GM19397 (cell line): ENCODE measurements at regions not wholly inside any gene's neighbourhood (a gene's known extent, or its start where the extent isn't known, plus 50 kb on each side); places are given as distances from the start of the nearest gene placed in this dataset.
A peak's percentile ranks its signal among the peaks of the same experiment; 100 is the strongest.
"Not testable (repeated sequence)": the region's sequence is repeated elsewhere in the genome, so short reads cannot be mapped to it uniquely, and the experiment has no call there.

ENCODE experiments used
- ATAC-seq: cut with Tn5 transposase; IDR thresholded peaks from one replicate; pipeline ENCODE4 v1.9.1; 2021; ENCODE audit warnings: mild to moderate bottlenecking, moderate library complexity; ENCODE audit not compliant: unreplicated experiment

DNA sequence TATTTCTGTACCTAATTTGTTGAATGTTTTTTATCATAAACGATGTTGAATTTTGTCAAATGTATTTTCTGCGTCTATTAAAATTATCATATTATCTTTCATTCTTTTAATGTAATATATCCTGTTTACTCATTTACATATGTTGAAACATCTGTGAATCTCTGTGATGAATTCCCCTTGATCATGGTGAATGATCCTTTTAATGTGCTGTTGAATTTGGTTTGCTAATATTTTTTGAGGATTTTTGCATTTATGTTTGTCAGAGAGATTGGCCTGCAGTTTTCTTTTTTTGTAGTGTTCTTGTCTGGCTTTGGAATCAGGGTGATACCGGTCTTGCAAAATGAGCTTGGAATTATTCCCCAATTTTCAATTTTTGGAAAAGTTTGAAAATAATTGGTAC is 569.3 kb upstream of the CCDC179 start:
- ATAC-seq = no peak

DNA sequence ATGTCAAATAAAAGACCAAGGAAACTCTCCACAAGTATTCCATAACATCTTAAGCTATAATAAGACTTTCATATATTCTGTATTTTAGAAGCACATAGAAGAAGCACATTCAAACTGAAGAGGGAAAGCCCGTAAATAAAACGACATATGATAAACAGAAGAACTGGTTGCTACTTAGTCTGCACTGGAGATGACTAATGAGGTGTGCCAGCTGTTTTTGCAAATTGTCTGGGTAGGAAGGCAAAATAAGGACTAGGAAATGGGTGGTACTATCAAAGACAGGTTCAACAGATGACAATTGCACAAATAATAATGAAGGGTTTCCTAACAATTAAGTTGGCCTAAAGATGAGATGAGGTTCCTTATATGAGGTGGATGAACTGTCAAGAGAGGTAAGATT is 593.2 kb upstream of the CCDC179 start:
- ATAC-seq = no peak

DNA sequence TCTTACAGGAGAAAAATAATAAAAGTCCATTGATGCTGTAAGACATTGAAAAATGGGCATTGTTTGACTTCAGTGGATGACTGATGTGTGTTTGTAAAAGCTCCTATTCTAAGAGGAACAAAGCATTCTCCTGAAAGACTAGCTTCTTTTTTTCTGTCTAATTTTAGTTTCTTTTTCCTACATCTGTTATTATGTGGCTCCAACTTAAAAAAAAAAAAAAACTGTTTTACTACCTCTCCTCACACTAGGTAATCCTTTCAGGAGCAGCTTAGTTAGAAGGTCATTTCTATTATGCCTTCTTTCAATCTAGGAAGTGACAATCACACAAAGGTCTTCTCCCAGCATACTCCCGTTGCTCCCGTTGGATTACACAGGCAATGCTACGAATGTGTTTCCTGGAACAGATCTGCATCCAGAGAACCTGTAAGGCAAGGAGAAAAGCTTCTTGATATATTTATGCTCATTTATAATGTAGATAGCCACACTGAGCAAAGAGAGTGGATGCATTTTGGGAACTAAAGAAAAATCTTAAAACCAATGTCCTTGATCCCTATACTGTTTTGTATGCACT is 595.1 kb upstream of the CCDC179 start:
- ATAC-seq = no peak

DNA sequence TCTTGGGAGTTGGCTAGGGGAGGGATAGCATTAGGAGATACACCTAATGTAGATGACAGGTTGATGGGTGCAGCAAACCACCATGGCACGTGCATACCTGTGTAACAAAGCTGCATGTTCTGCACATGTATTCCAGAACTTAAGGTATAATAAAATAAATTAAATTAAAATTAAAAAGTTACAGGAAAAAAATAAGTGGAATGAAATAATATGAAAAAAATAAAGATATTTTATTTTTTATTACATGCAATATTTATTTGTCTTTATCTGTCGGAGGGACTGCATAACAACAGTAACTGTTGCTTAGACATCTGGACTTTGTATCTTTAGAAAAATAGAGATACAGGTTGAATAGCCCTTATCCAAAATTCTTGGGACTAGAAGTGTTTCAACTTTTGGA is 597.4 kb upstream of the CCDC179 start:
- ATAC-seq = no peak

DNA sequence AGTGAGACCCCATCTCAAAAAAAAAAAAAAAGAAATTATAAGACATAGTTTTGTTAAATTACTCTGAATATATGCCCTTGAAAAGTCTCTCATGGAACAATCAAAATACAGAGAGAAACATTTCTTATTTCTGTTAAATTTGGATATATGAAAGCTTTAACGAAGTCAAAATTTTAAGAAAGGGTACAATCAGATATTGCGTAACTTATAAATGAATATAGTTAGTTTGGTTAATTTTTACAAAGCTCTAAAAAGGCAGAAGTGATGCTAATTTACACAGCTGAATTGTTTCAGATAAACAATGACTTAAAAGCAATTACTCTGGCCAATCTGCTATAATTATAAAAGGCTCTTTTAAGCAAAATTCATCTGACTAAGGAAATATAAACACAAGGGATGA is 611.6 kb upstream of the CCDC179 start:
- ATAC-seq = no peak

DNA sequence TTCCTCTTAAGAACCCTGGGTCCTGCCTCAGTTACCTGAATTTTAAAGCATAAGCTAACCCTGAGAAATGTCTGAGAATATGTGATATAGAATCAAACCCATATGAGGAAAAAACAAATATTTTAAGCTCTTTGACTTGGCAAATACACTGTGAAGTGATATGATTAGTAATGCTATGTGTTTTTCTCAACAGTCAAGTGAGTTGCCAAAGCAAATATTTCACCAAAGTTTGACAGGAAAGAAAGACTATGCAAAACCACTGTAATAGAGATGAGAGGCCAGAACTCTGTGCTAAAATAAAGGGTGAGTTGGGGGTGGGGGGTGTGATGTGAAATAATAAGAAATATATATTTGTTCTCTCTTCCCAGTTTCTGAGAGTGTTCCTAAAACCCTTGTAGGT is 613.5 kb upstream of the CCDC179 start:
- ATAC-seq = no peak

DNA sequence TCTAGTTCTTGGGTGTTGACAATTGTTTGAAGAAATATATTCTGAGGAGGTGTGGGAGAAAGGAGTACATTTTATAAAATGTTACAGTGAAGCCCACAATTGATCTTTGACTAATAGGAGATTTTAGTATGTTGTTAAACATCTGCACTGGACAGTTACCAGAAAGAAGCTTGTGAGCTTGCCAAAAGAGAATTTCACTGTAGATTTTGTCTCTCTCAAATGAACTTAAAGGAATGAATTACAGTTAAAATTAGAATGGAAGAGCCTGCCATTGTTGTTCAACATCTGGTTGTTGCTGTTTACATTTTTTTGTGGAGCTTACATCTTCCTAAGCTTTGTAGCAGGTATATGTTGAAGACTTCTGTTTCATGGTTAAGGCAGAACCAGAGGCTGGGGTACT is 620.5 kb upstream of the CCDC179 start:
- ATAC-seq = no peak

DNA sequence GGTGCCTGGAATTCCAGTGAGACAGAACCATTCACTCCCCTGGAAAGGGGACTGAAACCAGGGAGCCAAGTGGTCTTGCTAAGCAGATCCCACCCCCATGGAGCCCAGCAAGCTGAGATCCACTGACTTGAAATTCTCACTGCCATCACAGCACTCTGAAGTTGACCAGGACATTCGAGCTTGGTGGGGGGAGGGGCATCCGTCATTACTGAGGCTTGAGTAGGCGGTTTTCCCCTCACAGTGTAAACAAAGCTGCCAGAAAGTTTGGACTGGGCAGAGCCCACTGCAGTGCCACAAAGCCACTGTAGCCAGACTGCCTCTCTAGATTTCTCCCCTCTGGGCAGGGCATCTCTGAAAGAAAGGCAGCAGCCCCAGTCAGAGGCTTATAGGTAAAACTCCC is 623.9 kb upstream of the CCDC179 start:
- not testable (repeated sequence) for ATAC-seq

DNA sequence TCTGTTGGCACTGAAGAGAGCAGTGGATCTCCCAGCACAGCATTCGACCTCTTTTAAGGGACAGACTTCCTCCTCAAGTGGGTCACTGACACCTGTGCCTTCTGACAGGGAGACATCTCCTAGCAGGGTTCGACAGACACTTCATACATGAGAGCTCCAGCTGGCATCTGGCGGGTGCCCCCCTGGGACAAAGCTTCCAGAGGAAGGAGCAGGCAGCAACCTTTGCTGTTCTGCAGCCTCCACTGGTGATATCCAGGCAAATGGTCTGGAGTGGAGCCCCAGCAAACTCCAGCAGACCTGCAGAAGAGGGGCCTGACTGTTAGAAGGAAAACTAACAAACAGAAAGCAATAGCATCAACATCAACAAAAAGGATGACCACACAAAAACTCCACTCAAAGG is 624.3 kb upstream of the CCDC179 start:
- ATAC-seq = not testable (repeated sequence)

DNA sequence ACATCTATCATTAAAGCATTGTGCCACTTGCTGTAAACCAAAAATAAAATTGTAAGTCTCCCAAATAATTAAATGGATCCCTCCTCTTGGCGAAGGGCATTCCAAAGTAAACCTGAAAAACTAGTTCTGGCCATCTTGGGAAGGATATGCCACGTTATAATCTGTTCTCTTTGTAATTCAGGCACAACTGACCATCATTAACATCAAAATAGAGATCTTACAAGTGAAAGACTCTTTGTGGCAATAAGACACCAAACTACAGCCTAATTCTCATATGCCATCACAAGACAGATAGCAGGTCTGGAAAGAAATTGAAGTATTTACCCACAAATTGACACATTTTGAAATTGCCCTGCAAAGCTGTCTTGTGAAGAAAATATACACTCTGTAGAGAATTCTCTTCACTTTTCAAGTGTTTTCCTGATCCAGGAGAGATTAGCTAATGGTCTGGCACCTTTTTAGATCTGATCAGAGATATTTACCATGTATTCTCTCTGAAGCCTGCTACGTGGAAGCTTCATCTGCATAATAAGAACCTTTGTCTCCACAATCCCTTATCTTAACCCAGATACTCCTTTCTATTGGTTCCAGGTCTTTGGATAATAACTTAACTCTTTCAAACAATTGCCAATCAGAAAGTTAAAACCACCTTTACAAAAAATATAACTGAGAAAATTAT is 630.4 kb upstream of the CCDC179 start:
- no peak for ATAC-seq

DNA sequence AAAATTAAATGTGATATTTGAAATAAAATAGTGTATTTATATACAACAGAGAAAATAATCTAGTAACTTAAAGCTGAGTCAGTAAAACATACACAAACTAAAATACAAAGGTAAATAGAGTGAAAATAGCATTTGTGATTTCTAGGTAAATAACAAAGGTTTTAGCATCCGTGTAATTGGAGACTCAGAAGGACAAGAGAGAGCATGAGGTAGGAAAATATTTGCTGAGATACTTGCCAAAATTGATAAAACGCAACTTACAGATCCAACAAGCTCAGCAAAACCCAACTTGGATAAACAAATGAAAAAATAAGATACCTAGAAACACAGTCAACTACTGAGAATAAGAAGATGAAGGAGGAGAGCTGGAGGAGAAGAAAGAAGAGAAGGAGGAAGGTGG is 634.7 kb upstream of the CCDC179 start:
- no peak for ATAC-seq

DNA sequence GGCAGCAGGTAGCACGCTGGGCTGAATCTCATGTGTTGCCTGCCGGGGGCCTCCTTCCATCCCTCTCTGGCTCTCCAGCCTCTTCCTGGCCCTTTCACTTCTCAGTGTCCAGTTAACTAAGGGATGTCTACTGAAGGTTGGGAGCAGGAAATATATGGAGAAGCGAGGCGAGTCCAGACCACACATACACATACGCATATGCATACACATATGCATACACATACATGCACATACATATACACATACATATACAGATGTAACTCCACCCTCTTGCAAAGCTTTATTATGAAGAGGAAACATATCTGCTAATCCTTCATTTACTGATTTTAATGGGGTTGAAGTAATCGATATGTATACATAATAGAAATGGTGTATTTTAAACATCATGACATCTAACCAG is 636.1 kb upstream of the CCDC179 start:
- no peak for ATAC-seq

DNA sequence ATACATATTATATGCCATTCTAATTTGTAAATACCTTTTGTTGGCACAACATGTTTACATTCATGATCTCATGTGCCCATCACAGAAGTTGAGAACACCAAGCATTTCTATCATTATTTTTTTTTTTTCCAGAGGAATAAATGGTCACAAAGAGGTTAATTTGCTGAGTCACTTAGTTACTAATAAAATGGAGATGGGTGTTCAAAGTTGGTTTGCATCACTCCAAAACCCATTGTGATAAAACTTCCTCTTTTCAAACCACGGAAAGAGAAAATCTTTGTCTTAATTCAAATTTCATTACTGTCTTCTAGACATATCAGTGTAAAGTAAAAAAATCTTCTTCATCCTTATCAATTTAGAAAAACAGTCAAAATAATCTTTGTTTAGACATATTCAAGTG is 636.8 kb upstream of the CCDC179 start:
- no peak for ATAC-seq

DNA sequence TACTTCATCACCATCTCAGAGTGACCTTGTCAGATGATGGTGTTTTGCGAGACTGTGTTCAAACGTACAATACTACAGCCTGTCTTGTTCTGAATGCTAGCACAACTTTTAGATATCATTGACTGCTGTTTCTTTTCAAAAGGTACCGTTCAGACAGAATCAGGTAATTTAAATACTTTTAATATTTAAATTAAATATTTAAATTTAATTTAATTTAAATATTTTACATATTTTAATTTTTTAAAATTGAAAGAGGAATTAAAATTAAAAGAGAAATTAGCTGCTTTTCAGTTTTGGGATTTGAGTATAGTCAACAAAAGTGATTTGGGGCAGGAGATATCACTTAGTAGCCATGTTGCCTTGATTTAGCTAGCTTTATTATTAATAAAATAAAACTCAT is 642.1 kb upstream of the CCDC179 start:
- ATAC-seq = no peak

DNA sequence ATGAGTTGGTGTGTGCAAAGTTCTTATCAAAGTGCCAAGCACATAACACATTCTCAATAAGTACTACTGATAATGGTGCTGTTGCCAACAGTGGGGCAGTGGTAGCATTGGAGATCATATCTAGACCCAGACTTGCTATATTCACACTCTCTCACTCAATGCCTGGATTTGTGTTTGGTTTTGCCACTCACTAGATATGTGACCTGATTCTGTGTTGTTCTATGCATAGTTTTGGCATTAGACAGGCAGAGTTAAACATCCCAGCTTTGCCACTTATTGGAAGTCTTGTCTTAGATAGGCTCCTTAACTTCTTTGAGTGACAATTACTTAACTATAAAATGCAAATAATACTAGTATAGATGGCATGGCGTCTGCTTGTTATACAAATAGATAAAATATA is 642.6 kb upstream of the CCDC179 start:
- no peak for ATAC-seq

DNA sequence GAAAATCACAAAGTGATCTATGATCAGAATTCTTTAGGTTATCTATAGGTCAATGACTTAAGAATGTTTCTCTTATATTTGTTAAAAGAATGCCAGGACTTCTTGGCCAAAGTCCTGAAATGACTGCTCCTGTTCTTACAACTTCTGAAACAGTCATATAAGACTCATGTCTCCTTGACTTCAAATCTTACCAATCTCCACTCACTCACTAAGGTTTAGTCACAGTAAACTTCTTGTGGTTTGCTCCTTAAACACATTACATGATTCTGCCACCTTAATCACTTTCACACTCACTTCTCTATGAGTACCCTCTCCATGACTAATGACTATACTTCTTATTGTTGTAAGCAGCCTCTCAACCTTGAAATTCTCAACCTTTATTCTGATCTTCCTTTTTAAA is 648.7 kb upstream of the CCDC179 start:
- no peak for ATAC-seq

DNA sequence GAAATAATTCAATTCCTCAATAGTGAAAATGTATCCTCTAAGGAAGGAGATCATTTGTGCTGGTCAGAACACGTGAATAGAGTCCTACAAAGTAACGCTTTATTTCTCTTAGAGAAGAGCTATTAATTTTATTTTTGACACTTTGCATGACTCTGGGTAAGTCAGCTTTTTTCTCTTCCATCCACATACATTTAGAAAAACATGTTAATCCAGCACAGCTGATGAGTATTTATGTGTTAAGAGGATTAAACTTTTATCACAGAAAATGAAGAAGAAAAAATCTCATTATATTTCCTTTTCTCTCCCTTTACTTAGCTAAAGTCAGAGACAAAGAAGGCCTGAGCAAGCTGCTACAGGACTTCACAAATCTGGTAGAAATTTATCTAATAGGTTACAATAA is 649.5 kb upstream of the CCDC179 start:
- no peak for ATAC-seq

DNA sequence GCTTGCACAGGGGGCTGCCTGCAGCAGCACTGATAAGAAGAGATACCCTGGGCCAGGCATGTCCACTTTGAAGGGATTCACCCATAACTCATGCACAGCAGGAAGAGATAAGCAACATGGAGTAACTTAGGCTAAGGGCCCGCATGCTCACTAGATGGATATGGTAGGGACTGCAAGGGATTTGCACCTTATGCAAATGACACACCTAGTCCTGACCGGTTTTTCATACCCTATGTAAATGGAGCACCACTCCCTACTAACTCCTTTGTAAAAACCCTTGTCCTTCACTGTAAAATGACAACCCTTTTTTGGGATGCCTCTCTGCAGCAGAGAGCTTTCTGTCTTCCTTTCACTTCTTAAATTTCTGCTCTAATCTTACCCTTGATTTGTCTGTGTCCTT is 658.9 kb upstream of the CCDC179 start:
- ATAC-seq = no peak

DNA sequence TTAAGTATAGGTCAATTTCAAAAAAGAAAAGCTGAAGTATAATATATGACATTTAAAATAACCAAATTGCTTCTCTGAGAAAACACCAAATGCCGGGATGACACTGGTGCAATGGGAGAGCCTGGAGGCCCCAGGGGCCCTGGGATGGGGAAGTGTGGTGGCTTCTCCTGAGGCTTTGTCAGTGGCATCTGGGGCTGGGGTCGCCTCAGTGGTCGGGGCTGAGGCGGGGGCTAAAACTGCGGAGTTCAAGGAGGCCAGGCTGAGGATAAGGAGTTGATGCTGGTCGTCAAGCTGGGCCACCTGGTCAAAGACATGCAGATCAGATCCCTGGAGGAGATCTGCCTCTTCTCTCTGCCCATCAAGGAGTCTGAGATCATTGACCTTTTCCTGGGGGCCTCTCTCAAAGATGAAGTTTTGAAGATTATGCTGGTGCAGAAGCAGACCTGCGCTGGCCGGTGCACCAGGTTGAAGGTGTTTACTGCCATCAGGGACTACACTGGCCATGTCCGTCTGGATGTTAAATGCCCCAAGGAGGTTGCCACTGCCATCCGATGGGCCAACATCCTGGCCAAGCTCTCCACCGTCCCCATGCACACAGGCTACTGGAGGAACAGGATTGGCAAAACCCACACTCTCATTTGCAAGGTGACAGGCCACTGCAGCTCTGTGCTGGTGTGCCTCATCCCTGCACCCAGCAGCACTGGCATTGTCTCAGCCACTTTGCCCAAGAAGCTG is 660.1 kb upstream of the CCDC179 start:
- ATAC-seq = no peak

DNA sequence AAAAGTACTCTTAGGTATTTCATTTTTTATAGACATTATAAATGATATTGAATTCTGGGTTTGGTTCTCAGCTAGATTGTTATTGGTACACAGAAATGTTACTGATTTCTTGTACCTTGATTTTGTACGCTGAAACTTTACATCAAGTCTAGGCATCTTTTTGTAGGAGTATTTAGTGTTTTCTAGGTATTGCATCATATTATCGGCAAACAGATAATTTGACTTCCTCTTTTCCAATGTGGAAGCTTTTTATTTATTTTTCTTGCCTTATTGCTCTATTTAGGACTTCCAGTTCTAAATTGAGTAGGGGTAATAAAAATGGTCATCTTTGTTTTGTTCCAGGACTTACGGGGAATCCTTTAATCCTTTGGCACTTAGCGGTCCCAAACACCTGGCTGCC is 676.6 kb upstream of the CCDC179 start:
- ATAC-seq = no peak

DNA sequence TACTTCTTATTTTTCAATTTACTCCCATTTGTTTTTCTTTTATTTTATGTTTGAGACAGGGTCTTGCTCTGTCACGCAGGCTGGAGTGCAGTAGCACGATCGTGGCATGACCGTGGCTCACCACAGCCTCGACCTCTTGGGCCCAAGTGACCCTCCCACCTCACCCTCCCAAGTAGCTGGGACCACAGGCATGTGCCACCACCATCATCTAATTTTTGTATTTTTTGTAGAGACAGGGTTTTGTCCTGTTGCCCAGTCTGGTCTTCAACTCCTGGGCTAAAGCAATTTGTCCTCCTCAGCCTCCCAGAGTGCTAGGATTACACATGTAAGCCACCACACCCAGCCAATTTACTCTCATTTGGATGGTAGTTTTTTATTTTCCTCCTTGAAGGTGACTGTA is 679.3 kb upstream of the CCDC179 start:
- ATAC-seq = no peak

DNA sequence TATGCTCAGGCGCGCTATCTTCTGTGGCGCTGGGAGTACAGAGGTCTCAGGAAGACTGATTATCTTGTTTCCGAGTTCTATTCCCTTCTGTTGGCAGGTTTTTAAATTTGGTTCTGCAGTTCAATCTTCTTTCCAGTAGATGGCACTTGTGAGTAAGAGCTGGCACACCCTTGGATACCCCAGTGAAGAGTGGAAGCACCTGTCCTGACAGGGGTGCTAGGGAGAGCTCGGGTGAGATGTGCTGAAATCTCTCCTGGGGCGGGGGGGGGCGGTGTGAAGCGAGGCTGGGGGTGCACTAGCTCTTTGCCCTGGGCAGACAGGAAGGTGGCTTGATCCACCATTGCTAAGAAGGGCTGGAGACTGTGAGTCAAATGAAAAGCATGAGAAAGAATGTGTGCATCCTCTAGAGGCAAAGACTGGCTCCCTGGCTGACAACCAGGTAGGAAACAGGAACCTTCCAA is 679.9 kb upstream of the CCDC179 start:
- ATAC-seq = peak; percentile 91
